ENCODE measurements at regions not wholly inside any gene's neighbourhood (a gene's known extent, or its start where the extent isn't known, plus 50 kb on each side); places are given as distances from the start of the nearest gene placed in this dataset.

DNA sequence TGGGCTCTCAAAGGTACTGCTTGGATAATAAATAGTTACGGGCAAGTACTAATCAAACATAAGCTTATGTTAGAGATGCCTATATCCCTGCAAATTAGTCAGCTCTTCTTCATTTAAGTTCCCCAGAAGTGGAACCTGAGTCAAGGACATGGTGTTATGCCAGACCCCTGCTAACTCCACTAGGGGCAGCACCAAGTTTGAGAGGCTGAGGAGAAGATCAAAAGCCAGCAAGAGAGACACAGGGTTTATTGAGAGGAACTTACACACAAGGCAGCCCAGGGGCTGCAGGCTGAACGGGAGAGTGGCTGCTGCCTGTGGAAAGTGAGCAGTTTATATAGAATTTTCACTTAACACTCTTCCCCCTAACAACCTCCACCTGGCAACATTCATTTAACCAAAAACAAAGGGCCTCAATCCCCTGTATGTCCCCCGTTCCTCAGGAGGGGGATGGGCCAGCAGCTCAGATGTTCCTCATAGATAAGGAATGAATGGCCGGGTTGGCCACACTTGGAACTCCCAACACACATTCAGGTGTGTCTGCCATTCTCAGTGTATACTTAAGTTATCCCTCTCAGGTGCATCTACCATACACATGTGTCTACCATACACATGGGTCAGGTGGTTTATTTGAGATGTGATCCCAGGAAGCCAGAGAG, 62.6 kb upstream of the GHITM start:
- no peak for DNase-seq

DNA sequence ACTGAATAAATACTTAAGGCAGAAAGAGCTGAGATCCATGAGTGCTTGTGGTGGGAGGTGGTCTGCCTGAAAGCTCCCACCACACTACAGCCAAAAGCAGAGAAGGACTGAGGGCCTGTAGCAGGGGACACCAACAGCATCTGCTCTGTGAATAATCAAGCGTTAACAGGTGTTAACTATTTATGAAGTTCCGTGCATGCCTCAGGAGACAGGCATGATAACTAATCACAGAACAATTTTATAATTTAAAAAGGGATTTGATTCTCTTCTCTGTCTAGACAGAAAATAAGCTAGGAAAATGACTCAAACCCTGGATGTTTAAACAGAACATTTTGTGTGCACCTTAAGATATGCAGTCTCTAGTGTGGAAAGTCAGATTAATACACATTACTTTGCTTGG, 61.5 kb upstream of the GHITM start:
- no peak for DNase-seq

DNA sequence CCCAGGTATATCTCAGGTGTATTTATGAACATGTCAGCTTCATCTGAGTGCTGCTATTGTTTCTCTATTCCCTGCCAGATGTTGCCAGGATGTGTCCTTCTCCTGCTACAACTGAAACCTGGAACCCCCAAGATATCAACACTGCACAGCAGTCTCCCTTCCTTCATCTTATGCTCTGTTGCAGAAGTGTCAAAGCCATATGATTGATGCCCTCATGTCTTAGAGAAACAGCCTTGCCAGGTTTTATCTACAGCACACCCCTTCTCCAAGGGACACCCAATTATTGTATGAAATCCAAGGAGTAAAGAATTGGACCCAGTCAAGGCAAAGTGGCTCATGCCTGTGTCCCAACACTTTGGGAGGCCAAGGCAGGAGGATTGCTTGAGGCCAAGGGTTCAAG, 60.5 kb upstream of the GHITM start:
- no peak for DNase-seq

DNA sequence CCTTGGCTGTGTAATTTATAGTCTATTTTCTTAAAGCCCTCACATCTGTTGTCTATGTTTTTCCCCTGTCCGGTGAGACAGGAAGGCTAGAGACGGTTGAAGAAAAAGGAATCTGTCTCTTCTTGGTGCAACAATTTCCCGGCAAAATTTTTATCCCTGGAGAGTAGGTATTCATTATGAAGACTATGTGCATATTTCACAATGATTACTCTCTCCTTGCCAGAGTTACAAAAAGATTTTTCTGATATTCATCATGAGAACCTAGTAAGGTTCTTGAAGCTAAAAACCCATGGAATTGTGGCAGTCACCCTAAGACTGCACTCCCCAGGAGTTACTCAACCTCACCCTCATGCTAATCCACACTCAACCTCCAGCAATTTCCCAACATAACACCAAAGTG, 55.0 kb upstream of the GHITM start:
- DNase-seq = no peak

DNA sequence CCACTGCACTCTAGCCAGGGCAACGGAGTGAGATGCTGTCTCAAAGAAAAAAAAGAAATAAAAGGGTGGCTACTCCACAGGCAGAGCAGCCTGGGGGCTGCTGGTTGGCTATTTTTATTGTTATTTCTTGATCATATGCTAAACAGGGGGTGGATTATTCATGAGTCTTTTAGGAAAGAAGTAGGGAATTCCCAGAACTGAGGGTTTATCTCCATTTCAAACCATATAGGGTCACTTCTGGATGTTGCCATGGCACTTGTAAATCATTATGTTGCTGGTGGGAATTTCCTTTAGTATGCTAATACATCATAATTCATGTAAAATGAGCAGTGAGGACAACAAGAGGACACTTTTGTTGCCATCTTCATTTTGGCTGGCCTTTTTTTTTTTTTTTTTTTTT, 52.1 kb upstream of the GHITM start:
- DNase-seq = no peak

DNA sequence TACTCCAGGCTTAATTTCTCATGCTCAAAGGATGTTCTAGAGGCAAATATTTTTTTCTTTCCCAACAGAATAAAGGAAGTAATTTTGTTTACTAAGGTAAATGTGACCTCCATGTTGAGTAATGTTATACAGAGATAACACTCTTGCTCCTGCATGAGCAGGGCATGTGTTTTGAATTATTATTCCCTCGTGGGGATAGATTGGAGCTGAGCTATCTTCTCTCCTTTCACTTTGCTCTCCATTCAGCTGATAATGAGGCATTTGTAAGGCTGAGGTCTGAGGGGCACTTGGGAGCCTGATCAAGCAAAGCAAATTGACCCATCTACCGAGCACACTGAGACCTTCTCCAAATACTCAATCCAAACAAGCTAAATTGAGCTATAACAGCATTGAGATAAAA, 50.7 kb upstream of the GHITM start:
- DNase-seq = no peak

DNA sequence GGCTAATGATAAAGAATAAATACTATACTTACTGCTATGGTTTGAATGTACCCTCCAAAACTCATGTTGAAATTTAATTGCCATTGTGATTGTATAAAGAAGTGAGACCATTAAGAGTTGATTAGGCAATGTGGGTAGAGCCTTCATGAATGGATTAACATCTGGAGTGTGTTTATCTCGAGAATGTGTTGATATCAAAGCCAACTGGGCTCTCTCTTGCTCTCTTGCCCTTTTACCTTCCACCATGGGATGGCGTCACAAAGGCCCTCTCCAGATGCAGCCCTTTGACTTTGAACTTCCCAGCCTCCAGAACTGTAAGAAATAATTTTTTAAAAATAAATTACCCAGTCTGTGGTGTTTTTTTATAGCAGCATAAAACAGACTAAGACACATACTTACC, 50.1 kb upstream of the GHITM start:
- no peak for DNase-seq
